WTC11 (cell line): ENCODE measurements at regions not wholly inside any gene's neighbourhood (a gene's known extent, or its start where the extent isn't known, plus 50 kb on each side); places are given as distances from the start of the nearest gene placed in this dataset.

Experiments used
- ATAC-seq: fragments of 200-7000 bp; cut with Tn5 transposase; 2 replicates; pipeline ENCODE4 v1.10.0; 2021; ENCODE audit warnings: mild to moderate bottlenecking, moderate library complexity
- CTCF ChIA-PET: fragments of 300-600 bp; sonication (Branson Sonifier 250); formaldehyde crosslinking; loops from one replicate; lab custom pipeline; 2021; ENCODE audit warnings: antibody characterized with exemption; lab: Charles Lee
- POLR2A ChIA-PET: fragments of 350-600 bp; sonication (Branson Sonifier 250); formaldehyde crosslinking; loops from one replicate; lab custom pipeline; 2021; ENCODE audit warnings: antibody characterized with exemption; lab: Charles Lee
- DNase-seq: peaks from one replicate; pipeline ENCODE4 v3.0.0; 2021; ENCODE audit warnings: low spot score
- H3K27ac Mint-ChIP-seq: 2 replicates; pipeline ENCODE4 v1.8.0; 2021; ENCODE audit warnings: mixed read lengths
- H3K27me3 Mint-ChIP-seq: 2 replicates; pipeline ENCODE4 v1.8.0; 2021; ENCODE audit warnings: low read depth, mild to moderate bottlenecking, moderate library complexity, mixed read lengths
- H3K36me3 Mint-ChIP-seq: 2 replicates; pipeline ENCODE4 v1.8.0; 2021; ENCODE audit warnings: mixed read lengths
- H3K4me1 Mint-ChIP-seq: 2 replicates; pipeline ENCODE4 v1.8.0; 2022; ENCODE audit warnings: mixed read lengths
- H3K4me3 Mint-ChIP-seq: 2 replicates; pipeline ENCODE4 v1.8.0; 2021; ENCODE audit warnings: mild to moderate bottlenecking, moderate library complexity, mixed read lengths
- H3K9me3 Mint-ChIP-seq: 2 replicates; pipeline ENCODE4 v1.8.0; 2021; ENCODE audit warnings: mixed read lengths
- CREB1 ChIP-seq: sonication (generic); formaldehyde crosslinking; IDR thresholded peaks from 2 replicates; pipeline ENCODE4 v1.8.0; 2023; ENCODE audit warnings: mild to moderate bottlenecking, missing genetic modification reagents
- CREM ChIP-seq: sonication (generic); formaldehyde crosslinking; IDR thresholded peaks from 2 replicates; pipeline ENCODE4 v1.8.1; 2022; ENCODE audit warnings: mild to moderate bottlenecking, missing genetic modification reagents, moderate library complexity
- ESRRA ChIP-seq: sonication (generic); formaldehyde crosslinking; IDR thresholded peaks from 2 replicates; pipeline ENCODE4 v1.8.1; 2022; ENCODE audit warnings: mild to moderate bottlenecking, missing genetic modification reagents, borderline replicate concordance
- FOXK1 ChIP-seq: sonication (generic); formaldehyde crosslinking; IDR thresholded peaks from 2 replicates; pipeline ENCODE4 v1.8.0; 2022; ENCODE audit warnings: mild to moderate bottlenecking, moderate library complexity, missing genetic modification reagents
- GTF2I ChIP-seq: fragments of 250-450 bp; sonication (Bioruptor Pico); conservative IDR thresholded peaks from 2 replicates; pipeline ENCODE4 v1.4.0; 2021; ENCODE audit warnings: mild to moderate bottlenecking
- HMGXB4 ChIP-seq: sonication (generic); formaldehyde crosslinking; IDR thresholded peaks from 2 replicates; pipeline ENCODE4 v1.8.1; 2023; ENCODE audit warnings: mild to moderate bottlenecking, moderate library complexity, missing genetic modification reagents
- JUN ChIP-seq: sonication (generic); formaldehyde crosslinking; IDR thresholded peaks from 2 replicates; pipeline ENCODE4 v1.8.0; 2023; ENCODE audit warnings: mild to moderate bottlenecking, missing genetic modification reagents
- MLX ChIP-seq: sonication (generic); formaldehyde crosslinking; IDR thresholded peaks from 2 replicates; pipeline ENCODE4 v1.8.1; 2023; ENCODE audit warnings: mild to moderate bottlenecking, missing genetic modification reagents, moderate library complexity
- MYBL2 ChIP-seq: sonication (generic); formaldehyde crosslinking; IDR thresholded peaks from 2 replicates; pipeline ENCODE4 v1.8.1; 2023; ENCODE audit warnings: mild to moderate bottlenecking, moderate library complexity, missing genetic modification reagents
- NFYB ChIP-seq: sonication (generic); formaldehyde crosslinking; conservative IDR thresholded peaks from 2 replicates; pipeline ENCODE4 v1.8.0; 2022; ENCODE audit warnings: low read depth, missing genetic modification reagents
- OVOL2 ChIP-seq: fragments of 250-450 bp; sonication (Bioruptor Pico); IDR thresholded peaks from 2 replicates; pipeline ENCODE4 v1.9.0; 2021; ENCODE audit warnings: mild to moderate bottlenecking, borderline replicate concordance
- SMAD3 ChIP-seq: sonication (generic); formaldehyde crosslinking; IDR thresholded peaks from 2 replicates; pipeline ENCODE4 v1.8.0; 2022; ENCODE audit warnings: missing genetic modification reagents, mild to moderate bottlenecking, borderline replicate concordance
- SOX15 ChIP-seq: fragments of 250-450 bp; sonication (Bioruptor Pico); IDR thresholded peaks from 2 replicates; pipeline ENCODE4 v1.9.0; 2021; ENCODE audit warnings: mild to moderate bottlenecking
- STAT6 ChIP-seq: sonication (generic); formaldehyde crosslinking; conservative IDR thresholded peaks from 2 replicates; pipeline ENCODE4 v1.8.1; 2023; ENCODE audit warnings: mild to moderate bottlenecking, low read depth, missing genetic modification reagents, moderate library complexity
- ZNF138 ChIP-seq: sonication (generic); formaldehyde crosslinking; conservative IDR thresholded peaks from 2 replicates; pipeline ENCODE4 v1.8.1; 2022; ENCODE audit warnings: mild to moderate bottlenecking, moderate library complexity, missing genetic modification reagents
- ZNF281 ChIP-seq: sonication (generic); formaldehyde crosslinking; IDR thresholded peaks from 2 replicates; pipeline ENCODE4 v1.8.0; 2023; ENCODE audit warnings: mild to moderate bottlenecking, missing genetic modification reagents
- ZNF396 ChIP-seq: fragments of 250-450 bp; sonication (Bioruptor Pico); IDR thresholded peaks from 2 replicates; pipeline ENCODE4 v1.8.0; 2021; ENCODE audit warnings: mild to moderate bottlenecking, moderate library complexity, borderline replicate concordance
- ZNF671 ChIP-seq: fragments of 250-450 bp; sonication (Bioruptor Pico); IDR thresholded peaks from 2 replicates; pipeline ENCODE4 v1.8.0; 2021; ENCODE audit warnings: mild to moderate bottlenecking
- TF ChIP-seq, protein P1 (sequence below): sonication (generic); formaldehyde crosslinking; IDR thresholded peaks from 2 replicates; pipeline ENCODE4 v1.8.1; 2022; ENCODE audit warnings: mild to moderate bottlenecking, moderate library complexity, missing genetic modification reagents
- TF ChIP-seq, protein P2 (sequence below): fragments of 250-450 bp; sonication (Bioruptor Pico); IDR thresholded peaks from 2 replicates; pipeline ENCODE4 v1.9.0; 2021; ENCODE audit warnings: moderate library complexity, mild to moderate bottlenecking, inconsistent platforms, borderline replicate concordance
- TF ChIP-seq, protein P3 (sequence below): fragments of 250-450 bp; sonication (Bioruptor Pico); IDR thresholded peaks from 2 replicates; pipeline ENCODE4 v1.8.0; 2021; ENCODE audit warnings: mild to moderate bottlenecking
- TF ChIP-seq, protein P4 (sequence below): fragments of 250-450 bp; sonication (Bioruptor Pico); conservative IDR thresholded peaks from 2 replicates; pipeline ENCODE4 v1.9.0; 2021; ENCODE audit warnings: mild to moderate bottlenecking

- TF ChIP-seq ZNF281 (CRISPR knock-in tag) = no peak
- TF ChIP-seq FOXK1 (CRISPR knock-in tag) = no peak
- no peak for TF ChIP-seq ZNF138
- TF ChIP-seq MYBL2 (CRISPR knock-in tag) = no peak
- no peak for TF ChIP-seq HMGXB4
- TF ChIP-seq, protein P1, sequence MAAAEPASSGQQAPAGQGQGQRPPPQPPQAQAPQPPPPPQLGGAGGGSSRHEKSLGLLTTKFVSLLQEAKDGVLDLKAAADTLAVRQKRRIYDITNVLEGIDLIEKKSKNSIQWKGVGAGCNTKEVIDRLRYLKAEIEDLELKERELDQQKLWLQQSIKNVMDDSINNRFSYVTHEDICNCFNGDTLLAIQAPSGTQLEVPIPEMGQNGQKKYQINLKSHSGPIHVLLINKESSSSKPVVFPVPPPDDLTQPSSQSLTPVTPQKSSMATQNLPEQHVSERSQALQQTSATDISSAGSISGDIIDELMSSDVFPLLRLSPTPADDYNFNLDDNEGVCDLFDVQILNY = no peak
- TF ChIP-seq, protein P2, sequence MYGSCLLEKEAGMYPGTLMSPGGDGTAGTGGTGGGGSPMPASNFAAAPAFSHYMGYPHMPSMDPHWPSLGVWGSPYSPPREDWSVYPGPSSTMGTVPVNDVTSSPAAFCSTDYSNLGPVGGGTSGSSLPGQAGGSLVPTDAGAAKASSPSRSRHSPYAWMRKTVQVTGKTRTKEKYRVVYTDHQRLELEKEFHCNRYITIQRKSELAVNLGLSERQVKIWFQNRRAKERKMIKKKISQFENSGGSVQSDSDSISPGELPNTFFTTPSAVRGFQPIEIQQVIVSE (CRISPR knock-in tag) = no peak
- no peak for TF ChIP-seq OVOL2 (CRISPR knock-in tag)
These were observed 1958.8 kb upstream of the CELF4 start (continued) for GRCh38 chr18:39524370-39524769.

GRCh38 chr18:39523281-39523680, 1957.7 kb upstream of the CELF4 start:
- Mint-ChIP-seq H3K36me3 (no peaks in the 10 kb centered on the region), H3K4me1 (no peaks in the 10 kb centered on the region), H3K27ac (no peak overlapping the region), H3K9me3 (no peaks in the 10 kb centered on the region), H3K27me3 (no peaks in the 10 kb centered on the region), H3K4me3 (no peak overlapping the region)
- DNase-seq (no peak), ATAC-seq (no peak)
- POLR2A ChIA-PET = no interaction called here
- CTCF ChIA-PET = no interaction called here
- TF ChIP-seq ESRRA (CRISPR knock-in tag) (no peak), JUN (CRISPR knock-in tag) (no peak), ZNF396 (CRISPR knock-in tag) (no peak), SOX15 (CRISPR knock-in tag) (no peak), ZNF671 (CRISPR knock-in tag) (no peak), ZNF138 (no peak), NFYB (CRISPR knock-in tag) (no peak), GTF2I (no peak), CREM (CRISPR knock-in tag) (no peak), STAT6 (CRISPR knock-in tag) (no peak), CREB1 (CRISPR knock-in tag) (no peak), SMAD3 (CRISPR knock-in tag) (no peak), MLX (CRISPR knock-in tag) (no peak)
- TF ChIP-seq, protein P3, sequence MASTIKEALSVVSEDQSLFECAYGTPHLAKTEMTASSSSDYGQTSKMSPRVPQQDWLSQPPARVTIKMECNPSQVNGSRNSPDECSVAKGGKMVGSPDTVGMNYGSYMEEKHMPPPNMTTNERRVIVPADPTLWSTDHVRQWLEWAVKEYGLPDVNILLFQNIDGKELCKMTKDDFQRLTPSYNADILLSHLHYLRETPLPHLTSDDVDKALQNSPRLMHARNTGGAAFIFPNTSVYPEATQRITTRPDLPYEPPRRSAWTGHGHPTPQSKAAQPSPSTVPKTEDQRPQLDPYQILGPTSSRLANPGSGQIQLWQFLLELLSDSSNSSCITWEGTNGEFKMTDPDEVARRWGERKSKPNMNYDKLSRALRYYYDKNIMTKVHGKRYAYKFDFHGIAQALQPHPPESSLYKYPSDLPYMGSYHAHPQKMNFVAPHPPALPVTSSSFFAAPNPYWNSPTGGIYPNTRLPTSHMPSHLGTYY (CRISPR knock-in tag) = no peak
- TF ChIP-seq, protein P4, sequence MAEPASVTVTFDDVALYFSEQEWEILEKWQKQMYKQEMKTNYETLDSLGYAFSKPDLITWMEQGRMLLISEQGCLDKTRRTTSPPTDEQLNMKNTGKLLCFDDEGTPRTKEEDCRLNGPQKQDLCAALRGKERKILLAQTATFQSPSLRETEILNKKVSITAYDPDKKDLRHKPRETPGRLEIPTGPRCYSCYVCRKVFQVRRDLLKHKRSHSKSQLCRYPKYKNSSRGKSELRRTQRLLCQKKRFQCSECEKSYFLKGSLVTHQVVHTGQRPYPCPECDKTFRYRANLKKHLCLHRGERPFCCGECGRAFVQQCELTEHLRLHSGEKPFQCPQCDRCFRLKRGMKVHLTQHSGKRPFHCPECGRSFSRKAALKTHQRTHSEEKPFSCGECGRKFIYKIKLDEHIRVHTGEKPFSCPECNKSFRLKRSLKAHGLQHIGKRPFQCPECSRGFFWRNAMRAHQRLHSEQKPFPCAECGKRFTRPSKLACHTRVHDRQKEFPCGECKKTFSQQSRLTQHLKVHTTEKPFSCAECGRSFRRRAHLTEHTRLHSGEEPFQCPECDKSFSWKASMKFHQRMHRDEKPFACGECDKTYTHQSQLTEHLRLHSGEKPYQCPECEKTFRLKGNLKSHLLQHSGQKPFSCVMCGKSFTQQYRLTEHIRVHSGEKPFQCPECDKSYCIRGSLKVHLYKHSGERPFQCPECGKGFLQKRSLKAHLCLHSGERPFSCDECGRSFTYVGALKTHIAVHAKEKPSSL (CRISPR knock-in tag) = no peak
